HPDE6-E6E7 (cell line): ENCODE measurements at regions not wholly inside any gene's neighbourhood (a gene's known extent, or its start where the extent isn't known, plus 50 kb on each side); places are given as distances from the start of the nearest gene placed in this dataset.

ENCODE experiments used
- DNase-seq: peaks from one replicate; pipeline ENCODE4 v3.0.0; 2011; ENCODE audit warnings: missing footprints; ENCODE audit errors: extremely low spot score

DNA sequence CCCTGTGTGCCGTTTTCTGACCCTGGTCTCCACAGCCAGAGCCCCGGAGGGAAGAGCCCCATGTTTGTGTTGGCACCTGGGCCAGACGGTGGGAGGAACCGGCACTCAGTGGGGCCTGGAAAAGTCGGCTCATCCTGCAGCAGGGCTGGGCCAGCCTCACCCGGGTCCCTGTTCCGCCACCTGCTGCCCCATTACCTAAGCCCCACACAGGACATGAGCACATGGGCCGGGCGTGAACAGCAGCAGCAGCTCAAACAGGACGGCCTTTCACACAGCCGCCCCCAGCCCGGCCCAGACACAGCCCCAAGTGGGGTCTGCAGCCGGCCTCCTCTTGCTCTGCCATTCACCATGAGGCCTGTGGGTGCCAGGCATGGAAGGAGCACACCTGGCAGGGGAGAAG lies 302.4 kb downstream of the MN1 start:
- no peak for DNase-seq

DNA sequence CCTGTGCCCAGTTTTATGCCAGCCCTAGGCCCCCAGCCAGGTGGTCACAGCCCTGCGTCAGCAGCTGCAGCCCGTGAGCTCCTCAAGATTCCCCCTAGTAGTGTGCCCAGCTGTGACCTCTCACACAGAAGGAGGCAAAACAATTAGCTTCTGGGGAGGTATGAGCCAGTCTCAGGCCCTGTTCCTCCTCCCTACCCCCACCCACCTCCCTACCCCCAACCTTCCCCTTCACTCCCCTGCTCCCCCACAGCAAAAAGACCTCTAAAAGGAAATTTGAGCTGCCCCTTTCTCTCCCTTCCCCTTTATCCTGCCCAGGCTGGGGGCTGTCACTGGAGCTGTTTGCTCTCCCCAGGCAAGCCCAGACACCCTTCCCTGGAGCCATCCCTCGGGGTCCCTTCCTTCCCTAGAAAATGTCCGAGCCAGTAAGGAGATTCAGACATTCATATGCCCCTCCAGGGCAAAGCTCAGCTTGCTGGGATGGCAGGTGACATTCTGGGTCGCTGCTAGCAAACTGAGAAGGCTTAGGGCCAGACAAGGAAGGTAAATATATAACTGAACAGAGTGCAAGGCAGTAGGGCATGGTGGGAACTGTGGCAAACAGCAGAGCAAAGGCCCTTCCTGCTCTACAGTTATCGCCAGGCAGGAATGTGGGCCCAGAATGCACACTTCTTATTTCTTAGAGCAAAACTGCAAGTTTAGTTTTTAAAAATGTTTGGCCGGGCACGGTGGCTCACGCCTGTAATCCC lies 300.2 kb downstream of the MN1 start:
- DNase-seq = no peak

DNA sequence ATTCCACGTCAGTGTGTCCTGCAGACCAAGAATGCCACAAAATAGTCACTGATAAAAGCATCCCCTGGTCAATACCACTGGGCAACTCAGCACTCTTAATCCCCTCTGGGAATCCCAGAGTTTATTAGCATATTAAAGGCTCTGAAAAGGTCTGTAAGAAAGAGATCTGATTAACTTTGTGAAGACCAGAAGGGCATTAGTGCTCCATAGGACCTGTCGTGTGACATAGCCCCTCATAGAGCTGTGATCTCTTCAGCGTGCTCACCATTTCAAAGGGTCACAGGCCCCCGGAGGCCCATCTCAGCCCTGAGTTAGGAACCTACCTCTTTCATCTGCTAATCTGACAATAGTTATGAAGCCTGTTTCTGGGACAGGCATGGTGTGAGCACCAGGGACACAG lies 299.2 kb downstream of the MN1 start:
- no peak for DNase-seq

DNA sequence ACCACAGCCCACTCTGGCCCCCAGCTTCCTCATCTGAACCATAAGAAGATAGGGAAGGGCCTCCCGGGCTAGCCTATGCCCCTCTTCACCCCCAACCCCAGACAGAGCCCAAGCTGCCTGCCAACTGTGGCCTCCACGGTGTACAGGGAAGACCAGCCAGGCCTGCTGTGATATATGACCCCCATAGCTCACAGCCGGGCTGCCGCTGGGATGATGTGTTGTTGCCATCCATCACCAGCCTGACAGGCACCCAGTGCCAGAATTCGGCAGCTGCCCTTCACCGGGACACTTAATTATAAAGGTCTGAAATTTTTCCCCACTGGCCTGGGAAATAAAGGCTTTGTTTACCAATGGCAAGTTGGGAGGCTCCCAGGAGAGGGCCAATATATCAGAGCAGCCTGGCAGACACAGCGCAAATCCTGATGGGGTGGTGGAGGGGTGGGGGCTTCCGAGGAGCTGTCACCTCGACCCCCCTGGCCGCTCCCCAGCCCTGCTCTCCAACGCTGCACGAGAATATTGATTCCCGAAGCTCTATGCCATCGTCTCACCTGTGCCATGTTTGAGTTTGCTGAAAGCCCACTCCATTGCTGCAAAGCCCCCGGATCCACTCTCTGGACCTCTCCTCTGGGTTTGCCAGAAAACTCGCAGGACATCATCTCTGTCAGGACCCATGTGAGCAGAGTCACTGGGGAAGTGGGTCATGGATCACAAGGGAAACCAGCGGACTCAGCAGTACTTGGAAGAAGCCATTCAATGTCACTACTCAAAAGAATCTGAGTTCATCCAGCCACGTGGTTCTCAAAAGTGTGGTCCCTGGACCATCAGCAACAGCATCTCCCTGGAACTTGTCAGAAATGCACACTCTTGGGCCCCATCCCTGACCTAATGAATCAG lies 296.9 kb downstream of the MN1 start:
- DNase-seq = no peak

DNA sequence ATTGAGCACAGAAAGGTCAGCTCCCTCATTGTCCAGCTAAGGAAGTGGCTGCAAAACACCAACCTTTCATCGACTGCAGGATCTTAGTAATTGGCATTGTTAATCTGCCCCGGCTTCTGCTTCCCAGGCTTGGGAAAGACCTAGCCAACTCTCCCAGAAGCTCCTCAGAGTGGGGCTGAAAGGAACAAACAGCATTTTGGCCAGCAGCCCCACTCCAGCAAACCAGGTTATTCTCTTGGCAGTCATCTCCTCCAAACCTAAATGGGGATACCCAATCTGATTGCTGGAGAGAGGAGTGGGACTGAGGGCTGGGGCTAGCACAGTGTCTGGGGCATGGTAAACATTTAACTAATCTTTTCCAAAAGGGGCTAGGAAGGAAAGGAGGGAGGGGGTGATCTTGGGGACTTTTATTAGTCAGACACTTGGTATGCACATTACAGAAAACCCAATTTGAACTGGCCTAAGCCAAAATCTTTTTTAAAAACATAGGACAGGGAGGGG lies 294.4 kb downstream of the MN1 start:
- DNase-seq = no peak

DNA sequence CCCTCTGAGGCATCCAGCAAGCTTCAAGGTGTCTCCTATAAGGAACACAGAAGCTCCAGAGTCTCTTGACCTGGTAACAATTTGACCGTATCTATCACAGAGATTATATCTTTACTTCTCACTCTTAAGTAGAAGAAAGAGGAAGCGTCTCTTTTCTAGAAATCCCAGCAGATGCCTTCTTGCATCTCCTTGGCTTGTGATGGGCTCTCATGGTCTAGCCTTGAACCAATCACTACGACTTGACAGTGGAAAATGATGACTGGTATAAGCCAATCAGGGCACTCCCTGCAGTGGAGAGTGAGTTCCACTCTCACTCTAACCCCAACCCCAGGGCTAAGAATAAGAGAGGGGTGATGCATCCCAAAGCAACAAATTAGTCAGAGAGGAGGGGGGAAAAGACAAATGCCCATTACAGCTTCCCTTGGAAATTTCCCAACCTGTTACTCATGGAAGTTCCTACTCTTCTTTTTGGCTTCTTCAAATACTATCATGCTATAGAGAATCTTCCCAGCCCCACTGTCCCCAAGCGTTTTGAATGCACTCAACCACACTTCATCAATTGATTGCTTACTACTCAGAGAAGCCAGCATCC lies 293.5 kb downstream of the MN1 start:
- DNase-seq = no peak

DNA sequence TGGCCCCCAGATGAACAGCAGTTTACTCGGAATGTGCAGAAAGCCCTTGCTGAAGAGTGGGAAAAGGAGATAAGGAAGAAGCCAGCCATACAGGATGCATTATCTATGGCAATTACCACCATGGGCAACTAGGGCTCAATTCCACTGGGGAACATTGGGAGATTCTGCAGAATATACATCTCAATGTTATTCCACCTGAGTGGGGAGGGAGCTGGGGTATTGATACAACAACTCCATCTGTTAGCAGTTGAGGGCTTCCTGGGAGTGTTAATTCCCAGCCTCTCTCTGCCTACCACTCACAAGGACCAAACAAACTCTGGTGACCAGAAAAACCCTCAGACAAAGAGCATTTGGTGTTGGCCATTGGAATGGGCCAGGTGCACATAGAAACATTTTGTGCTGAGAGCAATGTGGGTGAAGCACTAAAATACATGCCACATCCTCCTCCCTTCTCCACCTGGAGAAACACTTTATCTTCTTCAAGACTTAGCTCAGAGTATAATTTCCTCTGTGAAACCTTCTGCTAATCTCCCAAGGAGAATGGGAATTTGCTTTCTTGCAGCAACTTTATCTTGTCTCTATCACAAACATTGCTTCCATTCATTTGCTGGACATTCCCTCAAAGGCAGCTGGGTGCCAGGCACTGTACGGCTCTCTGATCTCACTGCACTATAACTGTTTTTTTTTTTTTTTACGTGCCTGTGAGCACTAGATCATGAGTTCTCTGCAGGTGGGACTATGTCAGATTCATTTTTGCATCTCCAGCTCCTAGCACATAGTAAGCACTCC lies 292.2 kb downstream of the MN1 start:
- no peak for DNase-seq

DNA sequence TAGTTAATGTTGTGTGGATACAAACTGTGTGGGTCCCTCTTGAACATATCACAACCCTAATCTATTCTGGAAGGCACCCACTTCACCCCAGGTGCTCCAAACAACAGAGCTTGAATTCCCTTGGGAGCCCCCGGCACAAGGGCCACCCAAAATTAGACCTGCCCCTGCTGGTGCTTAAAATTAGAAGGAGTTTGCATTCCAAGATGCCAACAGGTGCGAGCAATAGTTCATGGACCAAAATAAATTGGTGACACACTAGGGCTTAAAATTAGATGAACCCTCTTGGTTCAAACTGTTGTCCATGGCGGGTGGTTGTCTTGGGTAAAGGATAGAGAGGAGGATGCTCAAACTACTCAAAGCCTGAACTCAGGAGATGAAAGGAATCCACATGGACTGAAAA lies 291.5 kb downstream of the MN1 start:
- DNase-seq = no peak

DNA sequence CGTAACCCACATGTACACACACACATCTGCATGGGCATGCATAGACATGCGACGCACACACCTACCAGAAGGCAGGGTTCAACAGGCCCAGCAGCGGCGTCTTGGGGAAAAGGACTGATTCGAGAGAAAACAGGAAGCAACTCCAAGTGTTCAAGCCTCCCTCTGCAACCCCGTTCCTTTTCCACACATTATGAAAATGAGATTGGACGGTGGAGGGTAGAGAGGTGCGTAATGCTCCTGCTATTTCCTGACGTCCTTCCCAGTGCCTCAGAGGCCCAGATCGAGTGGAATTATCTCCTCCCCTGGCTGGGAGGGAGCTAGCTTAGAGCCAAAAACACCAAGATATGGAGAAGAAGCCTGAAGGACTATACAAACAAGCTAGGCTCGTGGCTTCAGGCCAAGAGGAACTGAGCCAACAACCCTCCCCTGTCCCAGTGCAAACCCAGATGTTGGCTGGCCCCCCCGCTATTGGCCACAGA lies 289.2 kb downstream of the MN1 start:
- DNase-seq = peak; percentile 90

DNA sequence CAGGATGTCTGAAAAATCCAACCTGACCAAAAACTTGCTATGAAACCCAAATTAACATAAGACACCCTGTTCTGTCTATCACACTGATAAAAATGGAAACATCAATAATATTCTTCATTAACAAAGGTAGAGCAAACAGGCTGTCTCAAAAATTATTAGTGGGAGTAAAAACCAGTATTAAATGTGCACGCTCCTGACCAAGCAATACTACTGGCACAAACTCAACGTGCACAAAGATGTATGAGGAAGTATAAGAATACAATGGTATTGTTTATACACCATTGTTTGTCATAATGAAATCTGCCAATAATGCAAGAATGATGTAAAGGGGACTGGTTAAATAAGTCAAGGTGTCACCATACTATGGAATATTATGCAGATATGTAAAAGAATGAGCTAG lies 288.5 kb downstream of the MN1 start:
- no peak for DNase-seq

DNA sequence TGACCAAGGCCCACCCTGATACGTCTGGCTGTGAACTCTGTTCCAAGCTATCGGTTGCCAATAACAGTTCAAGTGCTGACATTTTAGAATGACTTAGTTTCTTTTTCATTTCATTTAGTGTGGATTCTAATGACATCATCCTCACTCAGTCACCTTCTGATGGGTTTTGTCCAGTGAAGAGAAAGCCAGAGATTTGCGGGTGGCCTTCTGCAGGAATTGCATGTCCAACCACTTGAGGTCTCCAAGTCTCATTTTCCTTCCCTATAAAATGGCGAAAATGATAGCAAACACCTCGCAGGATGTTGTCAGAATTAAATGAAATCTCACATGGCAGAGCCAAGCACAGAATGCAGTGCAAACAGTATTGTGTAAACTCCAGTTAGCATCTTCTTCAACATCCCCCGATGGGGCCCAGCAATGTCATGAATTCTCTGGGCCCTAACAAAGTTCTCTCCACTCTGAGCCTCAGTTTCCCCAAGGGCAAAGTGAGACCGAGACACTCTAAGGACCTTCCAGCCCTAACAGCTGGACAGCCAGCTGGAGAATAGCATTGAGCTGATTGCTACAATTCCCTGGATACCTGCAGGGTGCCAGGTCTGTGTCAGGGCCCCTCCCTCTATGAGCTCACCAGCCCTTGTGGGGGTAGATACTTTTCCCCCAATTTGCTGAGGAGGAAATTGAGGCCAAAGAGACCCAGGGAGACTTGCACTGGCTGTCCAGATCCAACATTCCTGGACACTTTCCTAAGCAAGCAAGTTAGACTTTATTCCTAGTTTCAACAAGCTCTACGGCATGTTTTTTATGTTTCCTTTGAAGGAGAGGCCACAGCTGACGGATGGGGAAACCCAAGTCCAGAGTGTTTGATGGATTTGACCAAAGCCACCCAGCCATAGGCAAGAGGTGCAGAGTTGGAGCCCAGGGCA lies 286.7 kb downstream of the MN1 start:
- no peak for DNase-seq

DNA sequence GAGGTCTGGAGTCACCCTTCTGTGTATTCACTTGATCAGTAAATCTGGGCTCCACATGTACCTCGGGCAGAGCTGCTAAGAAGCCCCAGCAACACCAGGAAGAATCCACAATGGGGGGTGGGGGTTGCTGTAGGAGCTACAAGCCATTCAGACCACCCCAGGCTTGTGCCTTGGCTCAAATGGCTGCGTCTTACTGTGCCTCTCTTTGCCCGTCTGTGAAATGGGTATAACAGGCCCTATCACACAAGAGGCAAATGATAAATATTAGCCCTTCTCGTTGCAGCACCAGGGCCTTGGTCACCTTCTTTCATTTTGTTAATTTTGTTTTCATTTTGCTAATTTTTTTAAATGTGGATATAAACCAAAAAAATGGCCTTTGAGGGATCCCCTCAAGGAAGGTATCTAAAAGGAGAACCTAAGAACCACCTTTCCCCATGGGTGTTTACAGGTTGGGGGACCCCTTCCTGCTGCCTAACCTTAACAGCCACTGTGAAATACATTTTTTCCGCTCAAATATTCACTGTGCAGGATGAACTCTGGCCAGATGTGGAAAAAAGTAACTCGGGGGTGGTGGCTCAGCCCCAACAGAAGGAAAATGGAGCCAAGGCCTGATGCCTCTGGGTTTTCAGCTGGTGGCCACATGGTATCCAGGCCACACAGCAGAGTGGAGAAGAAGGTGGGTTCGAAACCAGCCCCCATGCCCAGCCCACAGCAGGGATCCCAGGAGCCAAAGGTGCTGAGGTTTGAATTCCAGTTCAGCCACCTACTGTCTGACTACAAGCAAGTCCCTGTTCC lies 284.0 kb downstream of the MN1 start:
- DNase-seq = no peak

DNA sequence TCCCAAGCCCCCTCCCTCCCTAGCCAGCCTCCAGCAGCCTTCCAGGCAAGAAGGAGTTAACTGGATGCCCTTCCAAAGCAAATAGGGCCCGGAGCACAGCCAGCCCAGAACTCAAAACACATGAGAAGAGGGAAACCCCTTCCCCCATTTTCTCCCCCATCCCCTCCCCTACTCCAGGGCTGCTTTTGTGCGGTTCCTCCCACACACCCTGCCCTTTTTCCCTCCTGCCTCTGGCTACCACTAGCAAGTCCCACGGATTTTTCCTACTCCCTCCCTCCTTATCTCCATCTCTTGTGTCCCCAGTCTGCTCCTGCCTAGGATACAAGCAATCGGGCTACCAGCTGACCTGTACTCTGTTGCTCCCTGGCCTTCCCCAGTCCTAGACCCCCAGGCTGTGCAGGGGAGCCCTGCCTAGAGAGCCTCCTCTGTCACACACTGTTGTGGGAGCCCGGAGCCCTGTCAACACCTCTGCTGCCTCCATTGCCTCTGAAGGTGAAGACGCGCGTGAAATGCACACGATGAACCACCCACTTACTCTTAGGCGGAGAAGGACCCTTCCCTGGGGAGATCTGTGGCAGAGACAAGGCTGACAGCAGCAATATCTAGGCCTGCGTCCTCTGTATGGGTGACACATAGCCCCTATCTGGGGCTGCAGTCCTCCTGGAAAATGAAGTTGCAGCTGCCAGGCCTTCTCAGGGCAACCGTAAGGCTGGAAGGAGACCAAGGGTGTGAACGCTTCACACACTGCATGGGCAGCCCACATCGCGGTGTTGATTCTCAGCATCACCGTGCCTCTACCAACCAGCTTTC lies 282.8 kb downstream of the MN1 start:
- DNase-seq = no peak

DNA sequence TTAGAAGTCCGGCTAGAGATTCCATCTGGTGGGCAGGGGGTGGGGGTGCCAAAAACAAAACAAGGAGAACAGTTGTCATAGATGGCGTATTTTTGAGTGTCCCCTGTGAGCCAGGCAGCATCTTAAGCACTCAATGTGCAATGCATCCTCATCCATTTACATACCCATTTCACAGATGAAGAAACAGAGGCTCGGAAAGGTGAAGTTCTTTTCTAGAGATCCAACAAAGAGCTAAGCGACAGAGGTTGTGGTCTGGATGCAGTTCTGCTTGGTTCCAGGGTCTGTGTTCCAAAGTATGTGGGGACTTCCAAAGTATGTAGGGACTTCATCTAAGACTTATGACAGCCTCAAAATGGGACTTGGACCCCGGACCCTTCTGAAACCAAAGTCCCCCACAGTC lies 277.8 kb downstream of the MN1 start:
- DNase-seq = no peak

DNA sequence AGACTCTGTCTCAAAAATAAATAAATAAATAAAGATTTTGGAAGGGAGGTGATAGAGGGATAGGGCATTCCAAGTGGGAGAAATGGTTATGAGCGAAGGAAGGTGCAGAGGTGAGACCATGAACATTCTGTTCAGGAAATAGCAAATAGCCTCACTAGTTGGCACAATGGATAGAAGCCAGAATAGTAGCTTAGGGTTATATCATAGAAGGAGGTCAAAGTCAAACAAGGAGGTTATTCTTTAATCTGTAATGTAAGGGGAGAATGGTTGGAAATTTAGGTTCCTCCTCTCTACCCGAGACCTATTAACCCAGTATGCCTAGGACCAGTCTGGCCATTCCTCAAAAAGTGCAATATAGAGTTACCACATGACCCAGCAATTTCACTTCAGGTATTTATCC lies 275.8 kb downstream of the MN1 start:
- no peak for DNase-seq

DNA sequence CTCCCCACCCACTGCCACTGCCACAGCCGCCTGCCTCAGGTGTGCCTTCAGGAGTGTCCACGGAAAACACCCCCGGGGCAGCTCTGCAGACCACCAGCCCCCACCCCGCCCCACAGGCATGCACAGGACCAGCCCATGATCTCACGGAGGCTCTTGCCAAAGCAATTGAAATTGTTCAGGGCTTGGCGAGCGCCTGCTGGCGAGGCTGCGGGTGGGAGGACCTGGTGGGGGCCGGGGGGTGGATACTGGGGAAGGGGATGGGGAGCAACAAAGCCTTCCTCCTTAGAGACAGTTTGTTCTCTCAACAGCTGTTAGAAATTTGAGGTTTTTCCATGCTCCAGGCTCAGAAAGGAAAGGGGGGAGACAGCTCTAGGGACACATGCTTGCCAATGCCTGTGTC lies 274.7 kb downstream of the MN1 start:
- DNase-seq = no peak

DNA sequence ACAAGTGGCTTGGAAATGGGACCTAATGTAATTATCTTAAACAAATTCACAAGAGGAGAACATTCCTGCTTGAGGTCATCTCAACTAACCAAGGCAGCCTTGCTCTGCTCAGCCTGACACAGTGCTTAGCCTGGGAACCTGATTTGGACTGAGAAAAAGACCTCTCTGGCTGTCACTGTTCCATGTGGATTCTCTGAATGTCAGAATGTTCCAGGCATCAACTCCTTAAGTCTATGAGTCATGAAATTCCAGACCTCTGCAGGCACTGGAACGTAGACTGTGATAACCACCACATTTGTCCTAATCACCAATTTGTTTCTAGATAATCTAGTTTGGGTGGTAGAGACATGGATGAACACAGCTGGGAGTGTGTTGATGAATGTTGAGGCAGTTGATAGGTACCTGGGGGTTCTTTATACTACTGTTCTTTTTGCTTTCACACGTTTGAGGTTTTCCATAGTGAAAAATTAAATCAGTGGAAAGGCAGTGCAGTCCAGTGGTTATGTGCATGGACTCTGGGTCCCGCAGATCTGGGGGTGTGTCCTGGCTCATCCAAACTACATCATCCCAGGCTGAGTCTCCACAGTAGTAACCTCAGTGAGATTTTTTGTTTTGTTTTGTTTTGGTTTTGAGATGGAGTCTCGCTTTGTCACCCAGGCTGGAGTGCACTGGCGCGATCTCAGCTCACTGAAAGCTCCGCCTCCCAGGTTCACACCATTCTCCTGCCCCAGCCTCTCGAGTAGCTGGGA lies 269.6 kb downstream of the MN1 start:
- no peak for DNase-seq

DNA sequence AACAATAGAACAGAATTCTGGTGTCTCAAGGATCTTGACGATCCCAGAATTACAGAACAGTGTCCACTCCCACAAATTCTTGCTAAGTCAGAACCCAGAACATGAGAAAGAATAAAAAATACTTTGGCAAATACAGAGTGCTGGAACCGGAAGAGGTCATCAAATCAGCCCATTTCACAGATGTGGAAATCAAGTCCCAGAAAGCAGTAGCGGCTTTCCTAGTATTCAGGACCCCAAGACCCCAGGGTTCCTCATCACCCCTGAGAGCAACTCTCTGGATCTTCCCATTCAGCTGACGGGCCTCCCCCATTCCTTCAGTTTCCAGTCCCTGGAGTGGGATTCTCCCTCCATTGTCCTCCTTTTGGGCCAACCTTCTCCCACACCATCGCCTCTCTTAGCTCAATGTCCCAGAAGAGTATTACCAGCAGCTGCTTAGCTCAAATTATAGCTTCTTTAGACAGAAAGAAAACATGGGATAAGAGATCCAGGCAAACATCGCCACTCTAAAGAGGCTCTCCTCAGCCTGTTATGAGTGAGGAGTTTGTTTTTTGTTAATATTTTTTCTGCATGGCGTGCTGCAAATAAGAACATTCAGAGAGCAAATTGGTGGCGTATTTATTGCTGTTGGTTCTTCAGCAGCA lies 268.3 kb downstream of the MN1 start:
- no peak for DNase-seq
